ENCODE measurements at regions not wholly inside any gene's neighbourhood (a gene's known extent, or its start where the extent isn't known, plus 50 kb on each side); places are given as distances from the start of the nearest gene placed in this dataset.

DNA sequence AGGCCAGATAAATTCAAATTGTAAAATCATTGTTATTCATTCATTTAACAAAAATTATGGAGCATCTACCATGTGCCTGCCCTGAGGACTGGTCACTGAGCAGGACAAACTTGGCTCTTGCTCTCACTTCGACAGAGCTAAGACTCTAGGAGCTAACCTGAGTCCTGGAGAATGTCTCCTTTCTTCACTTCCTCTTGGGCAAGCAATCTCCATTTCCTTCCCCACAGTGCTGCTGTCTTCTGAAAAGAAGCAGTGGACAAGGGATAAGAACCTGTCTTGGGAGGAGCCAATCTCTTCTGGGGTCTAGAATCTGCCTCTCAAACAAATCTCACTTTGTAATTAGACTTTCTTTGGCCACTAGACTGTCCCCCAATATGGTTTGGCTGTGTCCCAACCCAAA lies 76.2 kb upstream of the PLXNA4 start:
- intact Hi-C loops (cut with DNase I) = no loop called here

DNA sequence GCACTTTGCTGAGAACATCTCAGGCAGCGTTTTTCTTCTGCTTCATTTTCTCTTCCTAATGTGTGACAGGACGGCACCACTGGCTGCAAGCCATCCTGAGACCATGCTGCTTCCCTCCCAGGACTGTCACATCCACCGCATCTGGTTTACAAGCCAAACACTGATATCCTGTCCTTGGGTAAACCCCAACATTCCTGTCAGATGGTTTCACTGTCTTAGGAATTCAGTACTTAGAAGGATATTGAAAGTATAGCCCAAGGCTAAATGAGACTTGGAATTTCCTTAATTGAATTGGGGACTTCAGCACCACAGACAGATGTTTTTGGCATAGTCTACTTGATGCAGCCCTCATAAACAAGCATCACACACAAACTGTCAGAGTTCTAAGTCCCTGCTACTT lies 74.2 kb upstream of the PLXNA4 start:
- intact Hi-C loops (cut with DNase I) = no loop called here
- peak in 1 of 2 donors; percentile 11 for DNase-seq (ENCODE audit: extremely low spot score in 2 of 2)

More for the DNA sequence above, 76.2 kb upstream of the PLXNA4 start:
- DNase-seq (ENCODE audit: extremely low spot score in 2 of 2) = no peak
- TF ChIP-seq POLR2AphosphoS5 (IDR thresholded peaks at IDR 0.05; ENCODE audit: insufficient read depth in 1 of 2, low read depth in 1 of 2) = no peak
- TF ChIP-seq, protein P1, sequence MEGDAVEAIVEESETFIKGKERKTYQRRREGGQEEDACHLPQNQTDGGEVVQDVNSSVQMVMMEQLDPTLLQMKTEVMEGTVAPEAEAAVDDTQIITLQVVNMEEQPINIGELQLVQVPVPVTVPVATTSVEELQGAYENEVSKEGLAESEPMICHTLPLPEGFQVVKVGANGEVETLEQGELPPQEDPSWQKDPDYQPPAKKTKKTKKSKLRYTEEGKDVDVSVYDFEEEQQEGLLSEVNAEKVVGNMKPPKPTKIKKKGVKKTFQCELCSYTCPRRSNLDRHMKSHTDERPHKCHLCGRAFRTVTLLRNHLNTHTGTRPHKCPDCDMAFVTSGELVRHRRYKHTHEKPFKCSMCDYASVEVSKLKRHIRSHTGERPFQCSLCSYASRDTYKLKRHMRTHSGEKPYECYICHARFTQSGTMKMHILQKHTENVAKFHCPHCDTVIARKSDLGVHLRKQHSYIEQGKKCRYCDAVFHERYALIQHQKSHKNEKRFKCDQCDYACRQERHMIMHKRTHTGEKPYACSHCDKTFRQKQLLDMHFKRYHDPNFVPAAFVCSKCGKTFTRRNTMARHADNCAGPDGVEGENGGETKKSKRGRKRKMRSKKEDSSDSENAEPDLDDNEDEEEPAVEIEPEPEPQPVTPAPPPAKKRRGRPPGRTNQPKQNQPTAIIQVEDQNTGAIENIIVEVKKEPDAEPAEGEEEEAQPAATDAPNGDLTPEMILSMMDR (IDR thresholded peaks at IDR 0.05) = no peak
- TF ChIP-seq POLR2A (IDR thresholded peaks at IDR 0.05) = no peak
- Histone ChIP-seq H3K4me3 (no peak overlapping the region), H3K9me3 (no peaks in the 10 kb centered on the region), H3K4me1 (no peaks in the 10 kb centered on the region), H3K27me3 (no peaks in the 10 kb centered on the region), H3K36me3 (no peaks in the 10 kb centered on the region), H3K27ac (no peak overlapping the region)

DNA sequence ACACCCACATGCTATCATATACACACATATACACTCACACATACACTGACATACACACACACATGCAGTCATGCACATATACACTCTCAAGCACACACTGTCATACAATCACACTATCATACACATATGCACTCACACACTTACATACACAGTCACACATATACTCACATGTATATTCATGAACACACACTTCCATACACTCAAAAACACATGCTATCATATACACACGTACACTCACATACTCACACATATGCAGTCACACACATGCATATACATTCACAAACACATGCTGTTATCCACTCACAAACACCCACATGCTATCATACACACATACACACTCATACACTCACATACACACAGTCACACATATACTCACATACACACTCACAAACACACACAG lies 71.0 kb upstream of the PLXNA4 start:
- Histone ChIP-seq H3K36me3 (no peaks in the 10 kb centered on the region), H3K4me1 (no peaks in the 10 kb centered on the region), H3K9me3 (no peaks in the 10 kb centered on the region), H3K4me3 (no peak overlapping the region), H3K27ac (no peak overlapping the region), H3K27me3 (no peaks in the 10 kb centered on the region)
- DNase-seq (ENCODE audit: extremely low spot score in 2 of 2) = no peak
- intact Hi-C loops (cut with DNase I) = no loop called here
- TF ChIP-seq POLR2AphosphoS5 (IDR thresholded peaks at IDR 0.05; ENCODE audit: insufficient read depth in 1 of 2, low read depth in 1 of 2) (no peak), POLR2A (IDR thresholded peaks at IDR 0.05) (no peak)
- TF ChIP-seq, protein P1 (IDR thresholded peaks at IDR 0.05) = no peak

More for the DNA sequence above, 74.2 kb upstream of the PLXNA4 start:
- Histone ChIP-seq H3K4me3 (no peak overlapping the region), H3K27me3 (no peaks in the 10 kb centered on the region), H3K9me3 (no peaks in the 10 kb centered on the region), H3K4me1 (no peaks in the 10 kb centered on the region), H3K27ac (no peak overlapping the region), H3K36me3 (no peaks in the 10 kb centered on the region)
- no peak for TF ChIP-seq POLR2A (IDR thresholded peaks at IDR 0.05)
- TF ChIP-seq POLR2AphosphoS5 (IDR thresholded peaks at IDR 0.05; ENCODE audit: insufficient read depth in 1 of 2, low read depth in 1 of 2) = no peak
- TF ChIP-seq, protein P1 (IDR thresholded peaks at IDR 0.05) = no peak

DNA sequence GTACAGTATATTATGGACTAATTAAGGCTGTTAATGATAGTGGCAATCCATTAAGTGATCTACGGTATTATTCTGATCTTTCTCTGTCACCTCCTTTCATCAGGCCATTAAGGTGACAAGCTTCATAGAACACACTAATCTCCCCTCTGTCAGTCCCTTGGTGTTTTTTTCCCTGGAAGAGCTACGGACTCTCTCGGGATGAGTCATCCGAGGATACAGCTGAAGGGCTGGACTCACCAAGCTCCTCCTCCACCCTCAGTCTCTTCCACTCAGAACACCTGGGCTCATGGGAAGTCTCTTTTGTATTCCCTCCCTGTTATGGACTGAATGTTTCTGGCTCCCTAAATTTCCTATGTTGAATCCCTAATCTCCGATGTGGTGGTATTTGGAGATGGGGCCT lies 69.8 kb upstream of the PLXNA4 start:
- H3K4me1 ChIP-seq = no peaks in the 10 kb centered on the region
- H3K27ac ChIP-seq = no peak overlapping the region
- no peak overlapping the region for H3K4me3 ChIP-seq
- H3K27me3 ChIP-seq = no peaks in the 10 kb centered on the region
- intact Hi-C loops (cut with DNase I) = no loop called here
- H3K36me3 ChIP-seq = no peaks in the 10 kb centered on the region
- no peak for DNase-seq (ENCODE audit: extremely low spot score in 2 of 2)
- no peaks in the 10 kb centered on the region for H3K9me3 ChIP-seq
- TF ChIP-seq POLR2A (IDR thresholded peaks at IDR 0.05) (no peak), POLR2AphosphoS5 (IDR thresholded peaks at IDR 0.05; ENCODE audit: insufficient read depth in 1 of 2, low read depth in 1 of 2) (no peak)
- TF ChIP-seq, protein P1 (IDR thresholded peaks at IDR 0.05) = no peak

DNA sequence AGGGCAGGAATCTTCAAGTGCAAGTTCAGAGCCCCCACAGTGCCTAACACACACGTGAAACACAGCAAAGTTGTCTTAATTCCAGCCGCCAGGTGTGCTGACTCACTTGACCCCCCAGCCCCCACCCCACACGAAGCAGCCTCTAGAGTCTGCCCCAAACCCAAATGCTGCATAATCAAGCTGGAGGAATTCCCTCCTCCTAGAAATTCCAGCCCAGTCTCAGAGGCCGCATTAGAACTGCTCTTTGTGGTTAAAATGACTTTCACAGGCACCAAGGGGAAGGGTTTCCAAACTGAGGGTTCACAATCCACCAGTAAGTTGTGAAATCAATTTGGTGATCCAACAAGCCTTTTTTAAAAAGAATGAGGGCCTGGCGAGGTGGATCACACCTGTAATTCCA lies 67.0 kb upstream of the PLXNA4 start:
- TF ChIP-seq POLR2A (IDR thresholded peaks at IDR 0.05) = no peak
- no peak for TF ChIP-seq POLR2AphosphoS5 (IDR thresholded peaks at IDR 0.05; ENCODE audit: insufficient read depth in 1 of 2, low read depth in 1 of 2)
- TF ChIP-seq, protein P1 (IDR thresholded peaks at IDR 0.05) = no peak
- DNase-seq (ENCODE audit: extremely low spot score in 2 of 2) = peak in 1 of 2 donors; percentile 20
- Histone ChIP-seq H3K27ac (no peak overlapping the region), H3K4me1 (no peaks in the 10 kb centered on the region), H3K9me3 (no peaks in the 10 kb centered on the region), H3K4me3 (no peak overlapping the region), H3K36me3 (no peaks in the 10 kb centered on the region), H3K27me3 (no peaks in the 10 kb centered on the region)
- intact Hi-C loops (cut with DNase I) = no loop called here

Measured in vagina (tissue), 2 donors.